HCT116 (cell line): ENCODE measurements at regions not wholly inside any gene's neighbourhood (a gene's known extent, or its start where the extent isn't known, plus 50 kb on each side); places are given as distances from the start of the nearest gene placed in this dataset.
A peak's percentile ranks its signal among the peaks of the same experiment; 100 is the strongest.

ENCODE experiments used
- ATAC-seq: fragments of 200-7000 bp; cut with Tn5 transposase; 2 replicates; pipeline ENCODE4 v1.9.1; 2020; ENCODE audit warnings: mild to moderate bottlenecking, moderate library complexity
- BruUV-seq: library from RNA; stranded (reverse); fragments of 400-500 nt; replicated peaks from 2 replicates; lab custom pipeline; 2021; lab: Mats Ljungman, UMichigan
- CTCF ChIA-PET: fragments of 300-600 bp; sonication (Branson Sonifier 250); formaldehyde crosslinking; loops from one replicate; lab custom pipeline; 2021; ENCODE audit warnings: antibody characterized with exemption; lab: Charles Lee
- POLR2A ChIA-PET: fragments of 300-600, 350-600 bp; sonication (Branson Sonifier 250); formaldehyde crosslinking; loops from one replicate; lab custom pipeline; 2021; ENCODE audit warnings: antibody characterized with exemption; lab: Charles Lee
- RAD21 ChIA-PET, 2 experiments: fragments of 300-600 bp; sonication (Branson Sonifier 250); formaldehyde crosslinking; loops; one replicate each; lab custom pipeline; 2023; ENCODE audit warnings: low total read pairs in 2 of 2; ENCODE audit not compliant: uncharacterized antibody in 2 of 2, unreplicated experiment in 2 of 2, low non-redundant PET in 1 of 2; lab: Charles Lee
- DNase-seq: peaks from one replicate; pipeline ENCODE4 v3.0.0-alpha.2; 2010; ENCODE audit warnings: low read depth, low spot score
- H2AFZ ChIP-seq: fragments of 200-600 bp; shearing (Covaris generic), sonication (generic); 2 replicates; pipeline ENCODE4 v1.6.1; 2017; ENCODE audit warnings: low read depth, mixed run types, mixed read lengths, antibody characterized with exemption, low read length; ENCODE audit not compliant: poor library complexity, severe bottlenecking
- H3K27ac ChIP-seq: 2 replicates; pipeline ENCODE4 v1.5.1; 2012; ENCODE audit warnings: low read depth, low read length
- H3K27me3 ChIP-seq: fragments of 200-600 bp; sonication (generic); 2 replicates; pipeline ENCODE4 v1.6.1; 2016; ENCODE audit warnings: mixed run types, low read length, mixed read lengths; ENCODE audit not compliant: insufficient read depth
- H3K36me3 ChIP-seq, 2 experiments: fragments of 200-500 bp in 1 of 2; fragments of 200-600 bp in 1 of 2; sonication (Bioruptor generic) in 1 of 2; sonication (generic) in 1 of 2; 2 replicates each; pipeline versions ENCODE4 v1.5.1 to v1.6.1; 2014 to 2016; ENCODE audit warnings: low read length in 2 of 2, inconsistent platforms in 1 of 2, mixed read lengths in 1 of 2, mixed run types in 1 of 2; ENCODE audit not compliant: insufficient read depth in 2 of 2, control insufficient read depth in 1 of 2
- H3K4me1 ChIP-seq, 2 experiments: fragments of 200-600 bp in 1 of 2; sonication (generic) in 1 of 2; 2 replicates each; pipeline versions ENCODE4 v1.5.1 to v1.6.1; 2012 to 2017; ENCODE audit warnings: low read length in 2 of 2, inconsistent platforms in 1 of 2, mild to moderate bottlenecking in 1 of 2, mixed read lengths in 1 of 2, mixed run types in 1 of 2, moderate library complexity in 1 of 2; ENCODE audit not compliant: insufficient read depth in 2 of 2, control insufficient read depth in 1 of 2
- H3K4me2 ChIP-seq: fragments of 200-600 bp; sonication (generic); 2 replicates; pipeline ENCODE4 v1.6.1; 2017; ENCODE audit warnings: mixed run types, low read length, mixed read lengths
- H3K4me3 ChIP-seq, 2 experiments: fragments of 200-600 bp in 1 of 2; sonication (generic) in 1 of 2; replicated peaks in 1 of 2; 2 replicates each; pipeline ENCODE4 v1.5.1; 2011 to 2016; ENCODE audit warnings: low read length in 2 of 2, control low read depth in 1 of 2, low read depth in 1 of 2, mild to moderate bottlenecking in 1 of 2, mixed read lengths in 1 of 2, mixed run types in 1 of 2
- H3K79me2 ChIP-seq: fragments of 200-600 bp; sonication (generic); 2 replicates; pipeline ENCODE4 v1.6.1; 2017; ENCODE audit warnings: mild to moderate bottlenecking, mixed run types, low read length, moderate library complexity, mixed read lengths; ENCODE audit not compliant: insufficient read depth
- H3K9ac ChIP-seq: fragments of 200-600 bp; sonication (generic); 2 replicates; pipeline ENCODE4 v1.6.1; 2016; ENCODE audit warnings: low read length, mixed read lengths
- H3K9me2 ChIP-seq: fragments of 200-600 bp; sonication (generic), shearing (Covaris generic); 2 replicates; pipeline ENCODE4 v1.6.1; 2017; ENCODE audit warnings: mixed run types, mild to moderate bottlenecking, moderate library complexity; ENCODE audit not compliant: insufficient read depth
- H3K9me3 ChIP-seq, 2 experiments: fragments of 200-500 bp in 1 of 2; fragments of 200-600 bp in 1 of 2; sonication (Bioruptor generic) in 1 of 2; sonication (generic) in 1 of 2; 2 replicates each; pipeline ENCODE4 v1.6.1; 2014 to 2017; ENCODE audit warnings: low read length in 2 of 2, mixed read lengths in 2 of 2, inconsistent platforms in 1 of 2, low read depth in 1 of 2, mild to moderate bottlenecking in 1 of 2, mixed run types in 1 of 2, moderate library complexity in 1 of 2; ENCODE audit not compliant: control insufficient read depth in 1 of 2, insufficient read depth in 1 of 2
- H4K20me1 ChIP-seq: fragments of 200-600 bp; sonication (generic), shearing (Covaris generic); 2 replicates; pipeline ENCODE4 v1.6.1; 2017; ENCODE audit warnings: mixed run types, mild to moderate bottlenecking, moderate library complexity; ENCODE audit not compliant: insufficient read depth
- CEBPB ChIP-seq: IDR thresholded peaks from 2 replicates; pipeline ENCODE4 v1.6.1; 2012; ENCODE audit warnings: low read depth
- ELF1 ChIP-seq: IDR thresholded peaks from 2 replicates; pipeline ENCODE4 v1.6.1; 2012; ENCODE audit warnings: low read depth, borderline replicate concordance
- EZH2 ChIP-seq: fragments of 200-600 bp; sonication (generic); IDR thresholded peaks from 2 replicates; pipeline ENCODE4 v1.6.1; 2017; ENCODE audit warnings: antibody characterized with exemption, mixed run types
- EZH2phosphoT487 ChIP-seq: fragments of 200-600 bp; IDR thresholded peaks from 2 replicates; pipeline ENCODE4 v1.6.1; 2018; ENCODE audit warnings: antibody characterized with exemption, borderline replicate concordance
- FOSL1 ChIP-seq: IDR thresholded peaks from 2 replicates; pipeline ENCODE4 v1.6.1; 2012; ENCODE audit warnings: low read depth
- JUND ChIP-seq: IDR thresholded peaks from 2 replicates; pipeline ENCODE4 v1.6.1; 2012
- POLR2A ChIP-seq: IDR thresholded peaks from 2 replicates; pipeline ENCODE4 v1.7.0; 2011; ENCODE audit warnings: borderline replicate concordance; ENCODE audit not compliant: insufficient read depth, insufficient read length; ENCODE audit errors: extremely low read depth
- POLR2AphosphoS5 ChIP-seq: IDR thresholded peaks from 2 replicates; pipeline ENCODE4 v1.6.1; 2011; ENCODE audit warnings: mild to moderate bottlenecking, low read depth, low read length, moderate library complexity
- SP1 ChIP-seq: IDR thresholded peaks from 2 replicates; pipeline ENCODE4 v1.6.1; 2012; ENCODE audit warnings: low read depth
- TCF7L2 ChIP-seq: IDR thresholded peaks from 2 replicates; pipeline ENCODE4 v1.7.0; 2011; ENCODE audit warnings: borderline replicate concordance, inconsistent platforms; ENCODE audit not compliant: insufficient read depth, insufficient read length; ENCODE audit errors: extremely low read depth
- YY1 ChIP-seq: IDR thresholded peaks from 2 replicates; pipeline ENCODE4 v1.6.1; 2011; ENCODE audit warnings: low read length, low read depth, moderate library complexity, mild to moderate bottlenecking; ENCODE audit not compliant: insufficient replicate concordance; ENCODE audit errors: extremely low read depth
- ZBTB33 ChIP-seq: IDR thresholded peaks from 2 replicates; pipeline ENCODE4 v1.6.1; 2011; ENCODE audit warnings: mild to moderate bottlenecking, low read length, moderate library complexity; ENCODE audit not compliant: insufficient replicate concordance; ENCODE audit errors: extremely low read depth
- ZFX ChIP-seq: fragments of 450-650 bp; IDR thresholded peaks from 2 replicates; pipeline ENCODE4 v1.6.1; 2017
- ZNF274 ChIP-seq: fragments of 200-500 bp; sonication (Bioruptor generic); IDR thresholded peaks from 2 replicates; pipeline ENCODE4 v1.6.1; 2014; ENCODE audit warnings: mild to moderate bottlenecking, low read depth, low read length, inconsistent platforms
- intact Hi-C: fragments of 100-400 bp; cut with micrococcal nuclease; formaldehyde crosslinking; loops from 2 replicates; pipeline ENCODE4 v1.10.0; 2022
- TF ChIP-seq, protein P1 (sequence below), 3 experiments: fragments of 200-600 bp in 1 of 3; sonication (generic) in 1 of 3; IDR thresholded peaks in 2 of 3; conservative IDR thresholded peaks in 1 of 3; 2 replicates each; pipeline ENCODE4 v1.5.1; 2012 to 2017; ENCODE audit warnings: low read depth in 2 of 3, low read length in 2 of 3, antibody characterized with exemption in 1 of 3, borderline replicate concordance in 1 of 3, control low read depth in 1 of 3, mild to moderate bottlenecking in 1 of 3, mixed read lengths in 1 of 3, mixed run types in 1 of 3, moderate library complexity in 1 of 3; ENCODE audit not compliant: insufficient read depth in 1 of 3
- TF ChIP-seq, protein P2 (sequence below): IDR thresholded peaks from 2 replicates; pipeline ENCODE4 v1.6.1; 2012
- TF ChIP-seq, protein P3 (sequence below): IDR thresholded peaks from 2 replicates; pipeline ENCODE4 v1.6.1; 2012

DNA sequence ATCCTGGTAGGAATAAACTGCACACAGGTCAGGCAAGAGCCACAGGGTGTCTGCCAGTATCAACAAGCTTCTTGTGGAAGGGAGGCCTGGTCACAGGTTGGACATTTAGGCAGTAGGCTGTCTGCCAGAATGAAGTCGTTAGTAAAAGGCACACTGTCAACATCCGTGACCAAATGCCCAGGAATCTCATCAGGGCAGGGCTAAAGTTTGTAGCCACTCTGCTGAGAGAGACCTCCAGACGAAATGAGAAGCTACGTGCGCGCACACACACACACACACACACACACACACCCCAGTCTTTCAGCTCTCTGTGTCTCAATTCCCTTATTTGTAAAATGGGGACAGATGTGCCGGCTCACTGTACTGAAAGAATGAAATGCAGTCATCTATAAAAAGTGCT, 408.7 kb upstream of the ZFP42 start (continued):
- no peak for TF ChIP-seq ZBTB33
- peak; percentile 52 for TF ChIP-seq CEBPB
- TF ChIP-seq SP1 = peak; percentile 40; the same call in 1 of the 2 replicates
- no peak for TF ChIP-seq ELF1
- no peak for TF ChIP-seq TCF7L2
- no peak for TF ChIP-seq EZH2
- TF ChIP-seq FOSL1 = peak; percentile 43; the same call in 1 of the 2 replicates
- no peak for TF ChIP-seq YY1
- TF ChIP-seq, protein P1, sequence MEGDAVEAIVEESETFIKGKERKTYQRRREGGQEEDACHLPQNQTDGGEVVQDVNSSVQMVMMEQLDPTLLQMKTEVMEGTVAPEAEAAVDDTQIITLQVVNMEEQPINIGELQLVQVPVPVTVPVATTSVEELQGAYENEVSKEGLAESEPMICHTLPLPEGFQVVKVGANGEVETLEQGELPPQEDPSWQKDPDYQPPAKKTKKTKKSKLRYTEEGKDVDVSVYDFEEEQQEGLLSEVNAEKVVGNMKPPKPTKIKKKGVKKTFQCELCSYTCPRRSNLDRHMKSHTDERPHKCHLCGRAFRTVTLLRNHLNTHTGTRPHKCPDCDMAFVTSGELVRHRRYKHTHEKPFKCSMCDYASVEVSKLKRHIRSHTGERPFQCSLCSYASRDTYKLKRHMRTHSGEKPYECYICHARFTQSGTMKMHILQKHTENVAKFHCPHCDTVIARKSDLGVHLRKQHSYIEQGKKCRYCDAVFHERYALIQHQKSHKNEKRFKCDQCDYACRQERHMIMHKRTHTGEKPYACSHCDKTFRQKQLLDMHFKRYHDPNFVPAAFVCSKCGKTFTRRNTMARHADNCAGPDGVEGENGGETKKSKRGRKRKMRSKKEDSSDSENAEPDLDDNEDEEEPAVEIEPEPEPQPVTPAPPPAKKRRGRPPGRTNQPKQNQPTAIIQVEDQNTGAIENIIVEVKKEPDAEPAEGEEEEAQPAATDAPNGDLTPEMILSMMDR (IDR thresholded peaks at IDR 0.05 in 2 of 3, conservative IDR thresholded peaks at IDR 0.05 in 1 of 3; ENCODE audit: borderline replicate concordance in 1 of 3, insufficient read depth in 1 of 3, low read depth in 2 of 3, low read length in 2 of 3) = no peak
- peak; percentile 74 for TF ChIP-seq POLR2AphosphoS5
- TF ChIP-seq ZNF274 = no peak
- TF ChIP-seq, all 23 proteins: peak for 10

DNA sequence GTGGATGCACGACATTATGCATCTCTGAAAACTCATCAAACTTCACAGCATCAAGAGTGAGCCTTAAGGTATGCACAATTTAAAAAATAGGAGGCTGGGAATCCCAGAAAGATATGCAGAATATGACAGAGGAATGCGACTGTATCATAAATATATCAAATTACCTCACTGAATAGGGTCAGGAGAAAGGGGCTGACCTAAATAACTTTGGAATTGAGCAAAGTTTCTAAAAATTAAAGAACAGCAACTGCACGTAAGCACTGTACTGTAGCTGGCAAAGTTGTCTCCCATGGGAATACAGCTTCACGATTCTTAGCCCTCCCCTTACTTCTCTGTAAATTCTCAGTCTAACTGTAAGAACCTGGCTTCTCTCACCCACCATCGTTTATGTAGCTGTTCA, 397.4 kb upstream of the ZFP42 start:
- H3K4me1 ChIP-seq = peaks cover 11 to 19% of the 10 kb centered on the region in 2 experiments
- ATAC-seq = no peak
- CTCF ChIA-PET = no interaction called here
- no peak overlapping the region for H3K4me2 ChIP-seq
- no peaks in the 10 kb centered on the region for H3K27me3 ChIP-seq
- H2AFZ ChIP-seq = no peak overlapping the region
- H3K9me3 ChIP-seq = no peaks in the 10 kb centered on the region
- intact Hi-C loops = no loop called here
- RAD21 ChIA-PET = no interaction called here
- POLR2A ChIA-PET = interaction anchor here (1.2 kb wide), 1 partner anchor 11 kb away, joined by 4 read pairs; no protein-coding TSS in a partner anchor
- no peaks in the 10 kb centered on the region for H3K79me2 ChIP-seq
- H3K9me2 ChIP-seq = no peaks in the 10 kb centered on the region
- DNase-seq = no peak
- H3K27ac ChIP-seq = no peak overlapping the region
- no peaks in the 10 kb centered on the region for H3K36me3 ChIP-seq
- H3K9ac ChIP-seq = no peak overlapping the region
- no peaks in the 10 kb centered on the region for H4K20me1 ChIP-seq
- H3K4me3 ChIP-seq = no peak overlapping the region
- BruUV-seq = no TSS peak
- TF ChIP-seq JUND (no peak), ZNF274 (no peak), ZFX (no peak), ZBTB33 (no peak), FOSL1 (no peak), POLR2A (no peak), EZH2phosphoT487 (no peak), SP1 (no peak), EZH2 (no peak), POLR2AphosphoS5 (no peak)
- TF ChIP-seq, protein P2, sequence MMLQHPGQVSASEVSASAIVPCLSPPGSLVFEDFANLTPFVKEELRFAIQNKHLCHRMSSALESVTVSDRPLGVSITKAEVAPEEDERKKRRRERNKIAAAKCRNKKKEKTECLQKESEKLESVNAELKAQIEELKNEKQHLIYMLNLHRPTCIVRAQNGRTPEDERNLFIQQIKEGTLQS = no peak
- TF ChIP-seq, protein P3, sequence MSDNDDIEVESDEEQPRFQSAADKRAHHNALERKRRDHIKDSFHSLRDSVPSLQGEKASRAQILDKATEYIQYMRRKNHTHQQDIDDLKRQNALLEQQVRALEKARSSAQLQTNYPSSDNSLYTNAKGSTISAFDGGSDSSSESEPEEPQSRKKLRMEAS = no peak
